ENCODE measurements at regions not wholly inside any gene's neighbourhood (a gene's known extent, or its start where the extent isn't known, plus 50 kb on each side); places are given as distances from the start of the nearest gene placed in this dataset.

GRCh38 chr2:164145093-164145987 is 409.5 kb upstream of the FIGN start:
- TF ChIP-seq RAD21 (IDR thresholded peaks at IDR 0.05; ENCODE audit: low read length) (no peak), CTCF (conservative IDR thresholded peaks at IDR 0.05; ENCODE audit: low read depth, low read length) (no peak), POLR2A (IDR thresholded peaks at IDR 0.05; ENCODE audit: low read depth, low read length) (no peak), SMC3 (IDR thresholded peaks at IDR 0.05; ENCODE audit: low read depth, low read length) (no peak), FOS (IDR thresholded peaks at IDR 0.05; ENCODE audit: low read depth, low read length) (no peak), ELK1 (IDR thresholded peaks at IDR 0.05; ENCODE audit: borderline replicate concordance, low read depth, low read length) (no peak), CEBPB (IDR thresholded peaks at IDR 0.05; ENCODE audit: low read depth, low read length) (no peak), USF2 (IDR thresholded peaks at IDR 0.05; ENCODE audit: low read depth, low read length) (no peak), MAZ (IDR thresholded peaks at IDR 0.05; ENCODE audit: borderline replicate concordance, low read depth, low read length) (no peak), BHLHE40 (IDR thresholded peaks at IDR 0.05; ENCODE audit: low read depth, low read length) (no peak), RCOR1 (IDR thresholded peaks at IDR 0.05; ENCODE audit: insufficient replicate concordance, low read length) (no peak), MXI1 (IDR thresholded peaks at IDR 0.05; ENCODE audit: borderline replicate concordance, low read depth, low read length) (no peak), MAFK (IDR thresholded peaks at IDR 0.05; ENCODE audit: low read depth, low read length) (no peak), RFX5 (IDR thresholded peaks at IDR 0.05; ENCODE audit: low read depth, low read length) (no peak)

Data from IMR-90 (cell line).